SK-N-SH treated with all-trans-retinoic acid at 6 μM for 48 hours (cell line): ENCODE measurements at regions not wholly inside any gene's neighbourhood (a gene's known extent, or its start where the extent isn't known, plus 50 kb on each side); places are given as distances from the start of the nearest gene placed in this dataset.
A peak's percentile ranks its signal among the peaks of the same experiment; 100 is the strongest.

Experiments
- ATAC-seq: fragments of 200-7000 bp; cut with Tn5 transposase; 3 replicates; pipeline ENCODE4 v1.9.1; 2020; ENCODE audit warnings: mild to moderate bottlenecking, moderate library complexity
- BACH2 ChIP-seq: fragments of 250-450 bp; sonication (Bioruptor Pico); IDR thresholded peaks from 2 replicates; pipeline ENCODE4 v1.9.0; 2021; ENCODE audit warnings: mild to moderate bottlenecking, borderline replicate concordance
- CREB5 ChIP-seq: fragments of 250-450 bp; sonication (Bioruptor Pico); IDR thresholded peaks from 2 replicates; pipeline ENCODE4 v1.5.1; 2020; ENCODE audit warnings: low read depth, mild to moderate bottlenecking, moderate library complexity
- CSDC2 ChIP-seq: fragments of 250-450 bp; sonication (Bioruptor Pico); IDR thresholded peaks from 2 replicates; pipeline ENCODE4 v1.5.0; 2020; ENCODE audit warnings: mild to moderate bottlenecking, moderate library complexity
- CSRNP3 ChIP-seq: fragments of 250-450 bp; sonication (Bioruptor Pico); IDR thresholded peaks from 2 replicates; pipeline ENCODE4 v1.5.1; 2021; ENCODE audit warnings: mild to moderate bottlenecking, moderate library complexity
- ESRRG ChIP-seq: fragments of 250-450 bp; sonication (Bioruptor Pico); IDR thresholded peaks from 2 replicates; pipeline ENCODE4 v1.6.1; 2021; ENCODE audit warnings: mild to moderate bottlenecking
- GLIS3 ChIP-seq: fragments of 250-450 bp; sonication (Bioruptor Pico); IDR thresholded peaks from 2 replicates; pipeline ENCODE4 v1.5.0; 2020; ENCODE audit warnings: mild to moderate bottlenecking, moderate library complexity
- ISL1 ChIP-seq: fragments of 250-450 bp; sonication (Bioruptor Pico); IDR thresholded peaks from 2 replicates; pipeline ENCODE4 v2.1.2; 2022; ENCODE audit warnings: mild to moderate bottlenecking, moderate library complexity
- PATZ1 ChIP-seq: fragments of 250-450 bp; sonication (Bioruptor Pico); IDR thresholded peaks from 2 replicates; pipeline ENCODE4 v1.8.0; 2020; ENCODE audit warnings: mild to moderate bottlenecking, moderate library complexity, borderline replicate concordance
- POU6F1 ChIP-seq: fragments of 250-450 bp; sonication (Bioruptor Pico); IDR thresholded peaks from 2 replicates; pipeline ENCODE4 v1.8.0; 2021; ENCODE audit warnings: low read depth, mild to moderate bottlenecking, moderate library complexity, borderline replicate concordance
- RARB ChIP-seq: fragments of 250-450 bp; sonication (Bioruptor Pico); IDR thresholded peaks from 2 replicates; pipeline ENCODE4 v1.8.0; 2021; ENCODE audit warnings: mild to moderate bottlenecking, moderate library complexity
- TOX ChIP-seq: fragments of 250-450 bp; sonication (Bioruptor Pico); IDR thresholded peaks from 2 replicates; pipeline ENCODE4 v1.8.0; 2021; ENCODE audit warnings: mild to moderate bottlenecking, moderate library complexity, borderline replicate concordance
- TSHZ2 ChIP-seq: fragments of 250-450 bp; sonication (Bioruptor Pico); IDR thresholded peaks from 2 replicates; pipeline ENCODE4 v1.5.0; 2020; ENCODE audit warnings: mild to moderate bottlenecking, moderate library complexity
- ZC3H10 ChIP-seq: fragments of 250-450 bp; sonication (Bioruptor Pico); IDR thresholded peaks from 2 replicates; pipeline ENCODE4 v1.5.1; 2021; ENCODE audit warnings: mild to moderate bottlenecking, moderate library complexity
- ZFP3 ChIP-seq: fragments of 250-450 bp; sonication (Bioruptor Pico); IDR thresholded peaks from 2 replicates; pipeline ENCODE4 v1.5.0; 2020; ENCODE audit warnings: mild to moderate bottlenecking, moderate library complexity
- ZFP30 ChIP-seq: fragments of 450-650 bp; formaldehyde crosslinking; IDR thresholded peaks from 2 replicates; pipeline ENCODE4 v1.5.0; 2022; ENCODE audit warnings: mild to moderate bottlenecking, moderate library complexity
- ZNF565 ChIP-seq: fragments of 450-650 bp; formaldehyde crosslinking; conservative IDR thresholded peaks from 2 replicates; pipeline ENCODE4 v1.5.0; 2020; ENCODE audit warnings: low read depth, mild to moderate bottlenecking, moderate library complexity
- ZNF70 ChIP-seq: fragments of 450-650 bp; formaldehyde crosslinking; IDR thresholded peaks from 2 replicates; pipeline ENCODE4 v1.5.0; 2020; ENCODE audit warnings: mild to moderate bottlenecking, moderate library complexity
- ZNF8 ChIP-seq: fragments of 450-650 bp; formaldehyde crosslinking; IDR thresholded peaks from 2 replicates; pipeline ENCODE4 v1.5.0; 2020; ENCODE audit warnings: mild to moderate bottlenecking, moderate library complexity

GRCh38 chr18:68623342-68623741, 91.6 kb downstream of the TMX3 start:
- ATAC-seq, result peak; percentile 87
- TF ChIP-seq ZC3H10 (CRISPR knock-in tag) (no peak), TSHZ2 (no peak), TOX (CRISPR knock-in tag) (no peak), ZFP3 (CRISPR knock-in tag) (no peak), ESRRG (CRISPR knock-in tag) (no peak), GLIS3 (CRISPR knock-in tag) (no peak), PATZ1 (CRISPR knock-in tag) (no peak), CSDC2 (CRISPR knock-in tag) (no peak), ISL1 (CRISPR knock-in tag) (no peak), CSRNP3 (CRISPR knock-in tag) (no peak)

- no peak for ATAC-seq
- TF ChIP-seq ZNF70, result no peak
- TF ChIP-seq RARB, result no peak
- no peak for TF ChIP-seq ZFP30 (CRISPR knock-in tag)
- TF ChIP-seq POU6F1 (CRISPR knock-in tag), result no peak
- TF ChIP-seq CREB5 (CRISPR knock-in tag), result no peak
- TF ChIP-seq ESRRG (CRISPR knock-in tag), result no peak
- no peak for TF ChIP-seq TSHZ2
- TF ChIP-seq ZFP3 (CRISPR knock-in tag), result no peak
- no peak for TF ChIP-seq ZNF8 (CRISPR knock-in tag)
- TF ChIP-seq ZNF565 (CRISPR knock-in tag), result no peak
- TF ChIP-seq TOX (CRISPR knock-in tag), result no peak
- TF ChIP-seq BACH2 (CRISPR knock-in tag), result no peak
- TF ChIP-seq, all 23 proteins: peak for 0
Observed at GRCh38 chr18:68611311-68611710, 103.6 kb downstream of the TMX3 start.
